Renal cortex interstitium (tissue), 11 donors: ENCODE measurements at regions not wholly inside any gene's neighbourhood (a gene's known extent, or its start where the extent isn't known, plus 50 kb on each side); places are given as distances from the start of the nearest gene placed in this dataset.

ENCODE experiments used
- DNase-seq, 11 donors: peaks; one replicate each; pipeline ENCODE4 v3.0.0-alpha.2; 2013; ENCODE audit warnings: low read depth in 9 of 11, low spot score in 4 of 11; ENCODE audit errors: extremely low read depth in 1 of 11

DNA sequence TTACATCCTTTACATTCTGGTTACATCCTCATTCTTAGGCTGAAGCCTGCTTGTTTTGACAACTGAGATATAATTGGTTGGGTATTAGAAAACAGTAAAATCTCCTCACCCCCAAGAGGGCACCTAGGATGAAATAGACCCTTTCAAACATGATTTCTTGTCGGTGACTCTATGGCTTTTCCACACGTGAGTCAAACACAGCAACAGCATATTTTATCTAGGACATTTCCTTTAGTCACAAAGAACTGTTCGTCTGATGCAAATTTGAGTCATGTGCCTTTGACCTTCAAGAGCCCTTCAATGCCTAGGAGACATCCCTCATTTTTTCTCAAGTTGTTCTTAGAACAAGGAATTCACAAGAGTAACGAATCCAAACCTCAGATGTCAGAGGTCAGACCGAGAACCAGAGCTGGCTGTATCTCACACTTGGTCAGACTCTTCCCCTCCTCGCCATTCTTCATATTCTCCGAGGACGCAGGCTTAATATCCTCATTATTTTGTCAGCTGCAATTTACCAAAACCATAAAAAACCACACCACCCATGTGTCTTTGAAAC is 60.5 kb upstream of the ALKAL2 start:
- no peak for DNase-seq

GRCh38 chr2:344811-345210 is 56.9 kb upstream of the ALKAL2 start:
- DNase-seq = no peak

GRCh38 chr2:343355-343754 is 55.5 kb upstream of the ALKAL2 start:
- DNase-seq = no peak

DNA sequence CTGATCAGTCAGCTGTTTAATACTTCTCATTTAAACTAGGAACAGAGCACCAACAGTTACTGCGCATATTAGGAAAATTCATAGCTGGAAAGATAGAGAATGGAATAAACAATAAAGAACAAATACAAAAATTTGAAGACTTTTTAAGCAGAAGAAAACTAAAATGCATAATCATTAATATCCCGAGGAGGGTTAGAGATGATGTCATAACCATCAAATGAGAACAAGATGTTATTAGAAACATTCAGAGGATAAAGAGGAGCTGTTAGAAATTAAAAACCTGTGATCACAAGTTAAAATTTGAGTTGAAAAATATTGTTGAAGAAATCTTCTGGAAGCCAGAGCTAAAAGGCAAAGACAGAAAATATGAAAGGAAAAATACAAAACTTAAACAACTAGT is 54.0 kb upstream of the ALKAL2 start:
- no peak for DNase-seq

GRCh38 chr2:341017-341542 is 53.2 kb upstream of the ALKAL2 start:
- no peak for DNase-seq
